Esophagus muscularis mucosa (tissue), 3 donors: ENCODE measurements at regions not wholly inside any gene's neighbourhood (a gene's known extent, or its start where the extent isn't known, plus 50 kb on each side); places are given as distances from the start of the nearest gene placed in this dataset.

ENCODE experiments used
- CTCF ChIP-seq, 3 experiments: fragments of 200-600 bp in 2 of 3; fragments of 450-650 bp in 1 of 3; sonication (generic) in 2 of 3; IDR thresholded peaks; one replicate each; pipeline ENCODE4 v1.5.1; 2017 to 2019; ENCODE audit warnings: antibody characterized with exemption in 3 of 3, mild to moderate bottlenecking in 2 of 3, moderate library complexity in 1 of 3
- POLR2A ChIP-seq: fragments of 450-650 bp; IDR thresholded peaks from one replicate; pipeline ENCODE4 v1.6.1; 2017; ENCODE audit warnings: antibody characterized with exemption, moderate library complexity, mild to moderate bottlenecking, low read depth
- POLR2AphosphoS5 ChIP-seq, 2 donors: sonication (generic); formaldehyde crosslinking; IDR thresholded peaks; one replicate each; pipeline ENCODE4 v1.6.1; 2017; ENCODE audit warnings: antibody characterized with exemption in 2 of 2

GRCh38 chr10:8272794-8273425 is 218.4 kb downstream of the GATA3 start:
- TF ChIP-seq CTCF (IDR thresholded peaks at IDR 0.05): no peak
- no peak for TF ChIP-seq POLR2A
- no peak for TF ChIP-seq POLR2AphosphoS5 (IDR thresholded peaks at IDR 0.05)
